ENCODE measurements at regions not wholly inside any gene's neighbourhood (a gene's known extent, or its start where the extent isn't known, plus 50 kb on each side); places are given as distances from the start of the nearest gene placed in this dataset.

GRCh38 chr6:43840490-43841218 is 70.6 kb downstream of the VEGFA start:
- DNase-seq: no peak

- no peak for DNase-seq
Measured at GRCh38 chr6:43838276-43839036, 68.4 kb downstream of the VEGFA start.

GRCh38 chr6:43837507-43837906 is 67.5 kb downstream of the VEGFA start:
- DNase-seq: no peak

- no peak for DNase-seq
Measured at GRCh38 chr6:43836507-43837240, 66.7 kb downstream of the VEGFA start.

Data from NCI-H1417 treated with DMSO at 0.1 percent for 48 hours (cell line).